HCT116 (cell line): ENCODE measurements at regions not wholly inside any gene's neighbourhood (a gene's known extent, or its start where the extent isn't known, plus 50 kb on each side); places are given as distances from the start of the nearest gene placed in this dataset.

Experiments used
- ATAC-seq: fragments of 200-7000 bp; cut with Tn5 transposase; 2 replicates; pipeline ENCODE4 v1.9.1; 2020; ENCODE audit warnings: mild to moderate bottlenecking, moderate library complexity
- BruUV-seq: library from RNA; stranded (reverse); fragments of 400-500 nt; replicated peaks from 2 replicates; lab custom pipeline; 2021; lab: Mats Ljungman, UMichigan
- CTCF ChIA-PET: fragments of 300-600 bp; sonication (Branson Sonifier 250); formaldehyde crosslinking; loops from one replicate; lab custom pipeline; 2021; ENCODE audit warnings: antibody characterized with exemption; lab: Charles Lee
- POLR2A ChIA-PET: fragments of 300-600, 350-600 bp; sonication (Branson Sonifier 250); formaldehyde crosslinking; loops from one replicate; lab custom pipeline; 2021; ENCODE audit warnings: antibody characterized with exemption; lab: Charles Lee
- RAD21 ChIA-PET, 2 experiments: fragments of 300-600 bp; sonication (Branson Sonifier 250); formaldehyde crosslinking; loops; one replicate each; lab custom pipeline; 2023; ENCODE audit warnings: low total read pairs in 2 of 2; ENCODE audit not compliant: uncharacterized antibody in 2 of 2, unreplicated experiment in 2 of 2, low non-redundant PET in 1 of 2; lab: Charles Lee
- DNase-seq: peaks from one replicate; pipeline ENCODE4 v3.0.0-alpha.2; 2010; ENCODE audit warnings: low read depth, low spot score
- H2AFZ ChIP-seq: fragments of 200-600 bp; shearing (Covaris generic), sonication (generic); 2 replicates; pipeline ENCODE4 v1.6.1; 2017; ENCODE audit warnings: low read depth, mixed run types, mixed read lengths, antibody characterized with exemption, low read length; ENCODE audit not compliant: poor library complexity, severe bottlenecking
- H3K27ac ChIP-seq: 2 replicates; pipeline ENCODE4 v1.5.1; 2012; ENCODE audit warnings: low read depth, low read length
- H3K27me3 ChIP-seq: fragments of 200-600 bp; sonication (generic); 2 replicates; pipeline ENCODE4 v1.6.1; 2016; ENCODE audit warnings: mixed run types, low read length, mixed read lengths; ENCODE audit not compliant: insufficient read depth
- H3K36me3 ChIP-seq, 2 experiments: fragments of 200-500 bp in 1 of 2; fragments of 200-600 bp in 1 of 2; sonication (Bioruptor generic) in 1 of 2; sonication (generic) in 1 of 2; 2 replicates each; pipeline versions ENCODE4 v1.5.1 to v1.6.1; 2014 to 2016; ENCODE audit warnings: low read length in 2 of 2, inconsistent platforms in 1 of 2, mixed read lengths in 1 of 2, mixed run types in 1 of 2; ENCODE audit not compliant: insufficient read depth in 2 of 2, control insufficient read depth in 1 of 2
- H3K4me1 ChIP-seq, 2 experiments: fragments of 200-600 bp in 1 of 2; sonication (generic) in 1 of 2; 2 replicates each; pipeline versions ENCODE4 v1.5.1 to v1.6.1; 2012 to 2017; ENCODE audit warnings: low read length in 2 of 2, inconsistent platforms in 1 of 2, mild to moderate bottlenecking in 1 of 2, mixed read lengths in 1 of 2, mixed run types in 1 of 2, moderate library complexity in 1 of 2; ENCODE audit not compliant: insufficient read depth in 2 of 2, control insufficient read depth in 1 of 2
- H3K4me2 ChIP-seq: fragments of 200-600 bp; sonication (generic); 2 replicates; pipeline ENCODE4 v1.6.1; 2017; ENCODE audit warnings: mixed run types, low read length, mixed read lengths
- H3K4me3 ChIP-seq, 2 experiments: fragments of 200-600 bp in 1 of 2; sonication (generic) in 1 of 2; replicated peaks in 1 of 2; 2 replicates each; pipeline ENCODE4 v1.5.1; 2011 to 2016; ENCODE audit warnings: low read length in 2 of 2, control low read depth in 1 of 2, low read depth in 1 of 2, mild to moderate bottlenecking in 1 of 2, mixed read lengths in 1 of 2, mixed run types in 1 of 2
- H3K79me2 ChIP-seq: fragments of 200-600 bp; sonication (generic); 2 replicates; pipeline ENCODE4 v1.6.1; 2017; ENCODE audit warnings: mild to moderate bottlenecking, mixed run types, low read length, moderate library complexity, mixed read lengths; ENCODE audit not compliant: insufficient read depth
- H3K9ac ChIP-seq: fragments of 200-600 bp; sonication (generic); 2 replicates; pipeline ENCODE4 v1.6.1; 2016; ENCODE audit warnings: low read length, mixed read lengths
- H3K9me2 ChIP-seq: fragments of 200-600 bp; sonication (generic), shearing (Covaris generic); 2 replicates; pipeline ENCODE4 v1.6.1; 2017; ENCODE audit warnings: mixed run types, mild to moderate bottlenecking, moderate library complexity; ENCODE audit not compliant: insufficient read depth
- H3K9me3 ChIP-seq, 2 experiments: fragments of 200-500 bp in 1 of 2; fragments of 200-600 bp in 1 of 2; sonication (Bioruptor generic) in 1 of 2; sonication (generic) in 1 of 2; 2 replicates each; pipeline ENCODE4 v1.6.1; 2014 to 2017; ENCODE audit warnings: low read length in 2 of 2, mixed read lengths in 2 of 2, inconsistent platforms in 1 of 2, low read depth in 1 of 2, mild to moderate bottlenecking in 1 of 2, mixed run types in 1 of 2, moderate library complexity in 1 of 2; ENCODE audit not compliant: control insufficient read depth in 1 of 2, insufficient read depth in 1 of 2
- H4K20me1 ChIP-seq: fragments of 200-600 bp; sonication (generic), shearing (Covaris generic); 2 replicates; pipeline ENCODE4 v1.6.1; 2017; ENCODE audit warnings: mixed run types, mild to moderate bottlenecking, moderate library complexity; ENCODE audit not compliant: insufficient read depth
- CBX3 ChIP-seq: IDR thresholded peaks from 2 replicates; pipeline ENCODE4 v1.6.1; 2012; ENCODE audit warnings: low read depth
- CEBPB ChIP-seq: IDR thresholded peaks from 2 replicates; pipeline ENCODE4 v1.6.1; 2012; ENCODE audit warnings: low read depth
- EZH2phosphoT487 ChIP-seq: fragments of 200-600 bp; IDR thresholded peaks from 2 replicates; pipeline ENCODE4 v1.6.1; 2018; ENCODE audit warnings: antibody characterized with exemption, borderline replicate concordance
- JUND ChIP-seq: IDR thresholded peaks from 2 replicates; pipeline ENCODE4 v1.6.1; 2012
- MAX ChIP-seq: IDR thresholded peaks from 2 replicates; pipeline ENCODE4 v1.6.1; 2012
- POLR2AphosphoS5 ChIP-seq: IDR thresholded peaks from 2 replicates; pipeline ENCODE4 v1.6.1; 2011; ENCODE audit warnings: mild to moderate bottlenecking, low read depth, low read length, moderate library complexity
- SP1 ChIP-seq: IDR thresholded peaks from 2 replicates; pipeline ENCODE4 v1.6.1; 2012; ENCODE audit warnings: low read depth
- SRF ChIP-seq: IDR thresholded peaks from 2 replicates; pipeline ENCODE4 v1.6.1; 2012; ENCODE audit warnings: low read depth
- YY1 ChIP-seq: IDR thresholded peaks from 2 replicates; pipeline ENCODE4 v1.6.1; 2011; ENCODE audit warnings: low read length, low read depth, moderate library complexity, mild to moderate bottlenecking; ENCODE audit not compliant: insufficient replicate concordance; ENCODE audit errors: extremely low read depth
- ZBTB33 ChIP-seq: IDR thresholded peaks from 2 replicates; pipeline ENCODE4 v1.6.1; 2011; ENCODE audit warnings: mild to moderate bottlenecking, low read length, moderate library complexity; ENCODE audit not compliant: insufficient replicate concordance; ENCODE audit errors: extremely low read depth
- intact Hi-C: fragments of 100-400 bp; cut with micrococcal nuclease; formaldehyde crosslinking; loops from 2 replicates; pipeline ENCODE4 v1.10.0; 2022
- TF ChIP-seq, protein P1 (sequence below): IDR thresholded peaks from 2 replicates; pipeline ENCODE4 v1.6.1; 2012; ENCODE audit warnings: low read depth

- ChIA-PET CTCF (no interaction called here), RAD21 (no interaction called here), POLR2A (no interaction called here)
- TF ChIP-seq, protein P1, sequence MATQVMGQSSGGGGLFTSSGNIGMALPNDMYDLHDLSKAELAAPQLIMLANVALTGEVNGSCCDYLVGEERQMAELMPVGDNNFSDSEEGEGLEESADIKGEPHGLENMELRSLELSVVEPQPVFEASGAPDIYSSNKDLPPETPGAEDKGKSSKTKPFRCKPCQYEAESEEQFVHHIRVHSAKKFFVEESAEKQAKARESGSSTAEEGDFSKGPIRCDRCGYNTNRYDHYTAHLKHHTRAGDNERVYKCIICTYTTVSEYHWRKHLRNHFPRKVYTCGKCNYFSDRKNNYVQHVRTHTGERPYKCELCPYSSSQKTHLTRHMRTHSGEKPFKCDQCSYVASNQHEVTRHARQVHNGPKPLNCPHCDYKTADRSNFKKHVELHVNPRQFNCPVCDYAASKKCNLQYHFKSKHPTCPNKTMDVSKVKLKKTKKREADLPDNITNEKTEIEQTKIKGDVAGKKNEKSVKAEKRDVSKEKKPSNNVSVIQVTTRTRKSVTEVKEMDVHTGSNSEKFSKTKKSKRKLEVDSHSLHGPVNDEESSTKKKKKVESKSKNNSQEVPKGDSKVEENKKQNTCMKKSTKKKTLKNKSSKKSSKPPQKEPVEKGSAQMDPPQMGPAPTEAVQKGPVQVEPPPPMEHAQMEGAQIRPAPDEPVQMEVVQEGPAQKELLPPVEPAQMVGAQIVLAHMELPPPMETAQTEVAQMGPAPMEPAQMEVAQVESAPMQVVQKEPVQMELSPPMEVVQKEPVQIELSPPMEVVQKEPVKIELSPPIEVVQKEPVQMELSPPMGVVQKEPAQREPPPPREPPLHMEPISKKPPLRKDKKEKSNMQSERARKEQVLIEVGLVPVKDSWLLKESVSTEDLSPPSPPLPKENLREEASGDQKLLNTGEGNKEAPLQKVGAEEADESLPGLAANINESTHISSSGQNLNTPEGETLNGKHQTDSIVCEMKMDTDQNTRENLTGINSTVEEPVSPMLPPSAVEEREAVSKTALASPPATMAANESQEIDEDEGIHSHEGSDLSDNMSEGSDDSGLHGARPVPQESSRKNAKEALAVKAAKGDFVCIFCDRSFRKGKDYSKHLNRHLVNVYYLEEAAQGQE = no peak
- TF ChIP-seq CBX3 = no peak
- ATAC-seq (no peak), DNase-seq (no peak)
- no peaks in the 10 kb centered on the region for H3K9me3 ChIP-seq
- H3K4me2 ChIP-seq = no peak overlapping the region
- H3K9me2 ChIP-seq = no peaks in the 10 kb centered on the region
- no TSS peak for BruUV-seq
- no peaks in the 10 kb centered on the region for H3K36me3 ChIP-seq
- no peaks in the 10 kb centered on the region for H4K20me1 ChIP-seq
- H3K27ac ChIP-seq = no peak overlapping the region
- H3K9ac ChIP-seq = no peak overlapping the region
- intact Hi-C loops = no loop called here
- H2AFZ ChIP-seq = no peak overlapping the region
- H3K27me3 ChIP-seq = no peaks in the 10 kb centered on the region
- H3K79me2 ChIP-seq = no peaks in the 10 kb centered on the region
- H3K4me1 ChIP-seq = no peaks in the 10 kb centered on the region
- H3K4me3 ChIP-seq = no peak overlapping the region
These were observed 1086.9 kb downstream of the DIPK2A start for GRCh38 chr3:145058483-145058882.

DNA sequence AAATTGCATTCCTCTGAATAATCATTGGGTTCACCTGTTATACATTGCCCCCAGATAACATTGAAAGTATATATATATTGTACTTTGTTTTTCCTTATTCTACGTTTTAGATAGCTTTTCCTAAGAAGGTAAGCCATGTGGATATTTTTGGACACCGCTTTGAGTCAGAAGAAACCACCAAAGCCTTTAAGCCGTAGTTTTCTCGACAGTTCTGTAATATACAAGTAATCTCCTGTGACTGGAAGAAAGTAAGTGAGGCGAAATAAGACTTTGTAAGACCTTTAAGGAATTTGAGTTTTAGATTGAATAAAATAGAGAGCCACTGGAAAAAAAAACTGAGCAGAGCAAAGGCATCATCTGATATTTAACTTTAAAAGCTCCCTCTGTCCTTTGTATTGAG is 1092.0 kb downstream of the DIPK2A start:
- CTCF ChIA-PET = no interaction called here
- no peak overlapping the region for H3K4me2 ChIP-seq
- H3K9me3 ChIP-seq = no peaks in the 10 kb centered on the region
- H3K79me2 ChIP-seq = no peaks in the 10 kb centered on the region
- POLR2A ChIA-PET = no interaction called here
- ATAC-seq (no peak), DNase-seq (no peak)
- no peaks in the 10 kb centered on the region for H3K9me2 ChIP-seq
- RAD21 ChIA-PET = no interaction called here
- H3K27ac ChIP-seq = no peak overlapping the region
- no peaks in the 10 kb centered on the region for H4K20me1 ChIP-seq
- no peak overlapping the region for H3K9ac ChIP-seq
- H3K36me3 ChIP-seq = no peaks in the 10 kb centered on the region
- H3K4me3 ChIP-seq = no peak overlapping the region
- no peak overlapping the region for H2AFZ ChIP-seq
- BruUV-seq = no TSS peak
- H3K27me3 ChIP-seq = no peaks in the 10 kb centered on the region
- no peaks in the 10 kb centered on the region for H3K4me1 ChIP-seq
- intact Hi-C loops = no loop called here
- no peak for TF ChIP-seq SP1
- no peak for TF ChIP-seq SRF
- TF ChIP-seq ZBTB33 = no peak
- no peak for TF ChIP-seq EZH2phosphoT487
- TF ChIP-seq, protein P1 = no peak
- TF ChIP-seq MAX = no peak
- TF ChIP-seq CEBPB = no peak
- TF ChIP-seq JUND = no peak
- TF ChIP-seq POLR2AphosphoS5 = no peak
- TF ChIP-seq YY1 = no peak
